HG03159 (cell line): ENCODE measurements at regions not wholly inside any gene's neighbourhood (a gene's known extent, or its start where the extent isn't known, plus 50 kb on each side); places are given as distances from the start of the nearest gene placed in this dataset.

Experiments used
- ATAC-seq: cut with Tn5 transposase; IDR thresholded peaks from one replicate; pipeline ENCODE4 v1.9.1; 2021; ENCODE audit warnings: mild to moderate bottlenecking, moderate library complexity; ENCODE audit not compliant: unreplicated experiment

GRCh38 chr22:34972191-34972897 is 93.6 kb upstream of the ISX start:
- ATAC-seq = no peak

- no peak for ATAC-seq
Observed at GRCh38 chr22:34973016-34973415, 92.9 kb upstream of the ISX start.

GRCh38 chr22:34973926-34974325 is 92.0 kb upstream of the ISX start:
- ATAC-seq = no peak

GRCh38 chr22:34975721-34976120 is 90.2 kb upstream of the ISX start:
- ATAC-seq = no peak

- ATAC-seq = no peak
Observed at GRCh38 chr22:34976474-34976873, 89.5 kb upstream of the ISX start.

- ATAC-seq = no peak
Observed at GRCh38 chr22:34976886-34977285, 89.1 kb upstream of the ISX start.

- ATAC-seq = no peak
Observed at GRCh38 chr22:34986523-34986922, 79.4 kb upstream of the ISX start.

- no peak for ATAC-seq
Observed at GRCh38 chr22:34992672-34993071, 73.3 kb upstream of the ISX start.

- no peak for ATAC-seq
Observed at GRCh38 chr22:34993548-34993947, 72.4 kb upstream of the ISX start.

GRCh38 chr22:34997633-34998299 is 68.2 kb upstream of the ISX start:
- no peak for ATAC-seq

GRCh38 chr22:34998921-34999320 is 67.0 kb upstream of the ISX start:
- no peak for ATAC-seq

- ATAC-seq = no peak
Observed at GRCh38 chr22:35008213-35008612, 57.7 kb upstream of the ISX start.

GRCh38 chr22:35010543-35010942 is 55.4 kb upstream of the ISX start:
- ATAC-seq = no peak

- no peak for ATAC-seq
Observed at GRCh38 chr22:35014812-35015211, 51.1 kb upstream of the ISX start.
